HEK293 (cell line): ENCODE measurements at regions not wholly inside any gene's neighbourhood (a gene's known extent, or its start where the extent isn't known, plus 50 kb on each side); places are given as distances from the start of the nearest gene placed in this dataset.

ENCODE experiments used
- CTCF ChIP-seq: fragments of 450-650 bp; formaldehyde crosslinking; IDR thresholded peaks from 2 replicates; pipeline ENCODE4 v1.5.1; 2016; ENCODE audit warnings: missing biosample characterization, missing genetic modification characterization
- SP2 ChIP-seq: fragments of 450-650 bp; formaldehyde crosslinking; IDR thresholded peaks from 2 replicates; pipeline ENCODE4 v1.5.1; 2016; ENCODE audit warnings: missing biosample characterization, missing genetic modification characterization
- TCF7L2 ChIP-seq: IDR thresholded peaks from 2 replicates; pipeline ENCODE4 v1.6.1; 2011; ENCODE audit warnings: low read depth, mild to moderate bottlenecking, inconsistent platforms, low read length, moderate library complexity, borderline replicate concordance
- ZNF121 ChIP-seq: fragments of 450-650 bp; formaldehyde crosslinking; IDR thresholded peaks from 2 replicates; pipeline ENCODE4 v1.5.1; 2016; ENCODE audit warnings: missing biosample characterization, missing genetic modification characterization
- ZNF302 ChIP-seq: fragments of 450-650 bp; formaldehyde crosslinking; IDR thresholded peaks from 2 replicates; pipeline ENCODE4 v1.5.1; 2016; ENCODE audit warnings: missing biosample characterization, missing genetic modification characterization, low read depth
- ZNF530 ChIP-seq: fragments of 450-650 bp; formaldehyde crosslinking; IDR thresholded peaks from 2 replicates; pipeline ENCODE4 v1.5.1; 2016; ENCODE audit warnings: low read depth, missing biosample characterization, missing genetic modification characterization
- TF ChIP-seq, protein P1 (sequence below): fragments of 450-650 bp; formaldehyde crosslinking; IDR thresholded peaks from 2 replicates; pipeline ENCODE4 v1.5.1; 2016; ENCODE audit warnings: missing biosample characterization, missing genetic modification characterization

GRCh38 chr17:33968350-33969044 lies 286.6 kb upstream of the CCL2 start:
- TF ChIP-seq, protein P1, sequence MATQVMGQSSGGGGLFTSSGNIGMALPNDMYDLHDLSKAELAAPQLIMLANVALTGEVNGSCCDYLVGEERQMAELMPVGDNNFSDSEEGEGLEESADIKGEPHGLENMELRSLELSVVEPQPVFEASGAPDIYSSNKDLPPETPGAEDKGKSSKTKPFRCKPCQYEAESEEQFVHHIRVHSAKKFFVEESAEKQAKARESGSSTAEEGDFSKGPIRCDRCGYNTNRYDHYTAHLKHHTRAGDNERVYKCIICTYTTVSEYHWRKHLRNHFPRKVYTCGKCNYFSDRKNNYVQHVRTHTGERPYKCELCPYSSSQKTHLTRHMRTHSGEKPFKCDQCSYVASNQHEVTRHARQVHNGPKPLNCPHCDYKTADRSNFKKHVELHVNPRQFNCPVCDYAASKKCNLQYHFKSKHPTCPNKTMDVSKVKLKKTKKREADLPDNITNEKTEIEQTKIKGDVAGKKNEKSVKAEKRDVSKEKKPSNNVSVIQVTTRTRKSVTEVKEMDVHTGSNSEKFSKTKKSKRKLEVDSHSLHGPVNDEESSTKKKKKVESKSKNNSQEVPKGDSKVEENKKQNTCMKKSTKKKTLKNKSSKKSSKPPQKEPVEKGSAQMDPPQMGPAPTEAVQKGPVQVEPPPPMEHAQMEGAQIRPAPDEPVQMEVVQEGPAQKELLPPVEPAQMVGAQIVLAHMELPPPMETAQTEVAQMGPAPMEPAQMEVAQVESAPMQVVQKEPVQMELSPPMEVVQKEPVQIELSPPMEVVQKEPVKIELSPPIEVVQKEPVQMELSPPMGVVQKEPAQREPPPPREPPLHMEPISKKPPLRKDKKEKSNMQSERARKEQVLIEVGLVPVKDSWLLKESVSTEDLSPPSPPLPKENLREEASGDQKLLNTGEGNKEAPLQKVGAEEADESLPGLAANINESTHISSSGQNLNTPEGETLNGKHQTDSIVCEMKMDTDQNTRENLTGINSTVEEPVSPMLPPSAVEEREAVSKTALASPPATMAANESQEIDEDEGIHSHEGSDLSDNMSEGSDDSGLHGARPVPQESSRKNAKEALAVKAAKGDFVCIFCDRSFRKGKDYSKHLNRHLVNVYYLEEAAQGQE (tag by site-specific recombination): no peak
- TF ChIP-seq SP2 (no peak), ZNF302 (tag by site-specific recombination) (no peak), ZNF121 (tag by site-specific recombination) (no peak), ZNF530 (no peak), TCF7L2 (no peak), CTCF (tag by site-specific recombination) (no peak)
